ENCODE measurements at regions not wholly inside any gene's neighbourhood (a gene's known extent, or its start where the extent isn't known, plus 50 kb on each side); places are given as distances from the start of the nearest gene placed in this dataset.
"Not testable (repeated sequence)": the region's sequence is repeated elsewhere in the genome, so short reads cannot be mapped to it uniquely, and the experiment has no call there.

GRCh38 chr6:2302482-2302881 is 57.1 kb upstream of the GMDS start:
- not testable (repeated sequence) for DNase-seq (ENCODE audit: low spot score)

GRCh38 chr6:2296781-2297180 is 51.4 kb upstream of the GMDS start:
- no peak for DNase-seq (ENCODE audit: low spot score)

All from HuH-7.5 (cell line).